Suprapubic skin (tissue), 4 donors: ENCODE measurements at regions not wholly inside any gene's neighbourhood (a gene's known extent, or its start where the extent isn't known, plus 50 kb on each side); places are given as distances from the start of the nearest gene placed in this dataset.

Experiments
- DNase-seq, 2 donors: peaks; one replicate each; pipeline ENCODE4 v3.0.0-alpha.2; 2019; ENCODE audit warnings: low spot score in 2 of 2
- H3K27ac ChIP-seq: fragments of 200-600 bp; sonication (generic); one replicate; pipeline ENCODE4 v1.5.1; 2019
- H3K27me3 ChIP-seq: fragments of 200-600 bp; sonication (generic); one replicate; pipeline ENCODE4 v1.5.1; 2019
- H3K36me3 ChIP-seq: fragments of 200-600 bp; sonication (generic); one replicate; pipeline ENCODE4 v1.5.1; 2019
- H3K4me1 ChIP-seq: fragments of 200-600 bp; sonication (generic); one replicate; pipeline ENCODE4 v1.5.1; 2019
- H3K4me3 ChIP-seq: fragments of 200-600 bp; sonication (generic); one replicate; pipeline ENCODE4 v1.5.1; 2019; ENCODE audit warnings: mild to moderate bottlenecking
- H3K9me3 ChIP-seq: fragments of 200-600 bp; sonication (generic); one replicate; pipeline ENCODE4 v1.5.1; 2019
- EP300 ChIP-seq: sonication (generic); formaldehyde crosslinking; IDR thresholded peaks from one replicate; pipeline ENCODE4 v1.6.1; 2017; ENCODE audit warnings: antibody characterized with exemption
- POLR2A ChIP-seq, 2 donors: fragments of 450-650 bp; IDR thresholded peaks; one replicate each; pipeline ENCODE4 v1.6.1; 2017; ENCODE audit warnings: antibody characterized with exemption in 2 of 2, mild to moderate bottlenecking in 2 of 2, moderate library complexity in 2 of 2
- POLR2AphosphoS5 ChIP-seq, 3 donors: sonication (generic); formaldehyde crosslinking; IDR thresholded peaks; one replicate each; pipeline ENCODE4 v1.6.1; 2017; ENCODE audit warnings: antibody characterized with exemption in 3 of 3
- WGBS: methylation state at CpG from one replicate; pipeline ENCODE4 v1.1.5; 2018; 5-methylcytosine and 5-hydroxymethylcytosine counted together
- TF ChIP-seq, protein P1 (sequence below), 2 donors: fragments of 200-600 bp in 1 of 2; fragments of 450-650 bp in 1 of 2; sonication (generic) in 1 of 2; IDR thresholded peaks; one replicate each; pipeline ENCODE4 v1.5.1; 2016 to 2019; ENCODE audit warnings: antibody characterized with exemption in 2 of 2, mild to moderate bottlenecking in 1 of 2, moderate library complexity in 1 of 2

DNA sequence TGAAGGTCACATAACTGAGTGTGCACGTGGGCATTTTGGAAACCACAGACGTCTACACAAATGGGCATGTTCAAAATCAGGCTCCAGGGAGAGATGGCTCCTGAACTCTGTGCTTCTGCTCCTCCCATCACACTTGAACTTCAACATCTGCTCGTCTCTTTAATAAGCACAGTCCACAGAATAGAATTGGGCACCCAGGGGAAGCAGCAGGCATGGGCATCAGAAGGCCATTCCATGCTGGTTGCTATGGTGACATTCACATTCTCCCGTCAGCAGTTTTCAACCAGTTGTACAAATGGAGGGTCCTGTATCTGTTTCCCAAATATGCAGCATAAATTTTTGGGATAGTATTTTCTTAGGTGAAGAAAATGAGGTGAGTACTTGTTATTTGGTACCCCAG, 183.7 kb upstream of the COPS8 start:
- Histone ChIP-seq H3K4me1 (no peaks in the 10 kb centered on the region), H3K27ac (no peak overlapping the region), H3K9me3 (no peaks in the 10 kb centered on the region), H3K4me3 (no peak overlapping the region), H3K27me3 (peaks cover 3% of the 10 kb centered on the region), H3K36me3 (no peaks in the 10 kb centered on the region)
- no peak for TF ChIP-seq POLR2AphosphoS5 (IDR thresholded peaks at IDR 0.05)
- TF ChIP-seq POLR2A (IDR thresholded peaks at IDR 0.05) = no peak
- TF ChIP-seq, protein P1, sequence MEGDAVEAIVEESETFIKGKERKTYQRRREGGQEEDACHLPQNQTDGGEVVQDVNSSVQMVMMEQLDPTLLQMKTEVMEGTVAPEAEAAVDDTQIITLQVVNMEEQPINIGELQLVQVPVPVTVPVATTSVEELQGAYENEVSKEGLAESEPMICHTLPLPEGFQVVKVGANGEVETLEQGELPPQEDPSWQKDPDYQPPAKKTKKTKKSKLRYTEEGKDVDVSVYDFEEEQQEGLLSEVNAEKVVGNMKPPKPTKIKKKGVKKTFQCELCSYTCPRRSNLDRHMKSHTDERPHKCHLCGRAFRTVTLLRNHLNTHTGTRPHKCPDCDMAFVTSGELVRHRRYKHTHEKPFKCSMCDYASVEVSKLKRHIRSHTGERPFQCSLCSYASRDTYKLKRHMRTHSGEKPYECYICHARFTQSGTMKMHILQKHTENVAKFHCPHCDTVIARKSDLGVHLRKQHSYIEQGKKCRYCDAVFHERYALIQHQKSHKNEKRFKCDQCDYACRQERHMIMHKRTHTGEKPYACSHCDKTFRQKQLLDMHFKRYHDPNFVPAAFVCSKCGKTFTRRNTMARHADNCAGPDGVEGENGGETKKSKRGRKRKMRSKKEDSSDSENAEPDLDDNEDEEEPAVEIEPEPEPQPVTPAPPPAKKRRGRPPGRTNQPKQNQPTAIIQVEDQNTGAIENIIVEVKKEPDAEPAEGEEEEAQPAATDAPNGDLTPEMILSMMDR (IDR thresholded peaks at IDR 0.05) = no peak
- TF ChIP-seq EP300 = no peak
- 93% methylated on average over 4 of the region's 4 CpGs for WGBS
- DNase-seq = no peak

DNA sequence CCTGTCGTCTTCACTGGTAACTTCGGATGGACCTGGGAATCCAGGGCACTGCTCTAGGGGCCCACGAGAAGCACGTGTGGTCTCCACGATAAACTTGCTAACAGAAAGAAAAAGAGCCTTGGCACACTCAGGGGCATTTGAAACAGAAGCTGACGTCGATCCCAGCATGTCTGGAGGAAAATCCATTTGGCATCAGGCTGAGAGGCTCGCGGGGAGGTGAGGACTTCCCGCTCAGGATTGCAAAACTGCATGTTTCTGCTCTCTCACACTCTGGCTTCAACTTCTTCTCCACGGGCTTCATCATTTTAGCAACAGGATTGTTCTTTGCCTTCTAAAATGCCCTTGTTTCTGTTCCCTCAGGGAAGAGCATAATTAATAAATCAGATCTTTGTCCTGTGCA, 181.7 kb upstream of the COPS8 start:
- TF ChIP-seq POLR2AphosphoS5 (IDR thresholded peaks at IDR 0.05) = no peak
- TF ChIP-seq POLR2A (IDR thresholded peaks at IDR 0.05) = no peak
- TF ChIP-seq, protein P1 (IDR thresholded peaks at IDR 0.05) = no peak
- TF ChIP-seq EP300 = no peak
- WGBS = 82% methylated on average over 11 of the region's 11 CpGs
- Histone ChIP-seq H3K36me3 (no peaks in the 10 kb centered on the region), H3K27me3 (peaks cover 3% of the 10 kb centered on the region), H3K4me1 (no peaks in the 10 kb centered on the region), H3K27ac (no peak overlapping the region), H3K9me3 (no peaks in the 10 kb centered on the region), H3K4me3 (no peak overlapping the region)
- no peak for DNase-seq

GRCh38 chr2:236904389-236905263, 181.1 kb upstream of the COPS8 start:
- no peak for DNase-seq
- no peak overlapping the region for H3K27ac ChIP-seq
- peaks cover 3% of the 10 kb centered on the region for H3K27me3 ChIP-seq
- H3K9me3 ChIP-seq = no peaks in the 10 kb centered on the region
- H3K36me3 ChIP-seq = no peaks in the 10 kb centered on the region
- no peak overlapping the region for H3K4me3 ChIP-seq
- no peaks in the 10 kb centered on the region for H3K4me1 ChIP-seq
- TF ChIP-seq POLR2AphosphoS5 (IDR thresholded peaks at IDR 0.05) (peak in 1 of 3 donors; percentile 54), POLR2A (IDR thresholded peaks at IDR 0.05) (no peak)
- WGBS = 86% methylated on average over 13 of the region's 13 CpGs

GRCh38 chr2:236905976-236906375, 179.7 kb upstream of the COPS8 start:
- no peak for TF ChIP-seq POLR2AphosphoS5 (IDR thresholded peaks at IDR 0.05)
- TF ChIP-seq, protein P1 (IDR thresholded peaks at IDR 0.05) = no peak
- no peak for TF ChIP-seq POLR2A (IDR thresholded peaks at IDR 0.05)
- TF ChIP-seq EP300 = no peak
- Histone ChIP-seq H3K9me3 (no peaks in the 10 kb centered on the region), H3K4me1 (no peaks in the 10 kb centered on the region), H3K36me3 (no peaks in the 10 kb centered on the region), H3K4me3 (no peak overlapping the region), H3K27me3 (peaks cover 3% of the 10 kb centered on the region), H3K27ac (no peak overlapping the region)
- no peak for DNase-seq
- 82% methylated on average over 8 of the region's 8 CpGs for WGBS

- H3K4me1 ChIP-seq = no peaks in the 10 kb centered on the region
- DNase-seq = no peak
- H3K9me3 ChIP-seq = no peaks in the 10 kb centered on the region
- H3K36me3 ChIP-seq = no peaks in the 10 kb centered on the region
- no peak overlapping the region for H3K27ac ChIP-seq
- peaks cover 3% of the 10 kb centered on the region for H3K27me3 ChIP-seq
- no peak overlapping the region for H3K4me3 ChIP-seq
- 91% methylated on average over 16 of the region's 16 CpGs for WGBS
- TF ChIP-seq POLR2AphosphoS5 (IDR thresholded peaks at IDR 0.05) = no peak
- no peak for TF ChIP-seq POLR2A (IDR thresholded peaks at IDR 0.05)
- TF ChIP-seq, protein P1 (IDR thresholded peaks at IDR 0.05) = no peak
- no peak for TF ChIP-seq EP300
Measured at GRCh38 chr2:236908439-236909192, 177.1 kb upstream of the COPS8 start.
